ENCODE measurements at regions not wholly inside any gene's neighbourhood (a gene's known extent, or its start where the extent isn't known, plus 50 kb on each side); places are given as distances from the start of the nearest gene placed in this dataset.

DNA sequence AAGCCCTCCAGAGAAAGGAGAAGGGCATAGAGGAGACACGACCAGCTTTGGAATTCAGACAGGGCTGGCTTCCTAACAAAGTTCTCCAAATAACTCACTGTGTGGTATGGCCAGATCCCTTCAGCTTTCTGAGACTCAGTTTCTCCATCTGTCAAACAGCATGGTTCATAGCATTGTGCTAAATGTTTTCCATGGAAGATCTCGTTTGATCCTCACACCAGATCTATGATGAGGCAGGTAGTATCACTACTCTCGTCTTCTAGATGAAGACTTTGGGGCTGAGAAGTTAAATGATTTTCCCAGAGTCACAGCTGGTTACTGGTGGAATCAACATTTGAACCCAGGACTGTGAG lies 507.3 kb downstream of the HAPSTR1 start:
- TF ChIP-seq, protein P1, sequence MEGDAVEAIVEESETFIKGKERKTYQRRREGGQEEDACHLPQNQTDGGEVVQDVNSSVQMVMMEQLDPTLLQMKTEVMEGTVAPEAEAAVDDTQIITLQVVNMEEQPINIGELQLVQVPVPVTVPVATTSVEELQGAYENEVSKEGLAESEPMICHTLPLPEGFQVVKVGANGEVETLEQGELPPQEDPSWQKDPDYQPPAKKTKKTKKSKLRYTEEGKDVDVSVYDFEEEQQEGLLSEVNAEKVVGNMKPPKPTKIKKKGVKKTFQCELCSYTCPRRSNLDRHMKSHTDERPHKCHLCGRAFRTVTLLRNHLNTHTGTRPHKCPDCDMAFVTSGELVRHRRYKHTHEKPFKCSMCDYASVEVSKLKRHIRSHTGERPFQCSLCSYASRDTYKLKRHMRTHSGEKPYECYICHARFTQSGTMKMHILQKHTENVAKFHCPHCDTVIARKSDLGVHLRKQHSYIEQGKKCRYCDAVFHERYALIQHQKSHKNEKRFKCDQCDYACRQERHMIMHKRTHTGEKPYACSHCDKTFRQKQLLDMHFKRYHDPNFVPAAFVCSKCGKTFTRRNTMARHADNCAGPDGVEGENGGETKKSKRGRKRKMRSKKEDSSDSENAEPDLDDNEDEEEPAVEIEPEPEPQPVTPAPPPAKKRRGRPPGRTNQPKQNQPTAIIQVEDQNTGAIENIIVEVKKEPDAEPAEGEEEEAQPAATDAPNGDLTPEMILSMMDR (IDR thresholded peaks at IDR 0.05; ENCODE audit: extremely low read depth, missing control alignments), result no peak
- DNase-seq (ENCODE audit: low spot score), result no peak

DNA sequence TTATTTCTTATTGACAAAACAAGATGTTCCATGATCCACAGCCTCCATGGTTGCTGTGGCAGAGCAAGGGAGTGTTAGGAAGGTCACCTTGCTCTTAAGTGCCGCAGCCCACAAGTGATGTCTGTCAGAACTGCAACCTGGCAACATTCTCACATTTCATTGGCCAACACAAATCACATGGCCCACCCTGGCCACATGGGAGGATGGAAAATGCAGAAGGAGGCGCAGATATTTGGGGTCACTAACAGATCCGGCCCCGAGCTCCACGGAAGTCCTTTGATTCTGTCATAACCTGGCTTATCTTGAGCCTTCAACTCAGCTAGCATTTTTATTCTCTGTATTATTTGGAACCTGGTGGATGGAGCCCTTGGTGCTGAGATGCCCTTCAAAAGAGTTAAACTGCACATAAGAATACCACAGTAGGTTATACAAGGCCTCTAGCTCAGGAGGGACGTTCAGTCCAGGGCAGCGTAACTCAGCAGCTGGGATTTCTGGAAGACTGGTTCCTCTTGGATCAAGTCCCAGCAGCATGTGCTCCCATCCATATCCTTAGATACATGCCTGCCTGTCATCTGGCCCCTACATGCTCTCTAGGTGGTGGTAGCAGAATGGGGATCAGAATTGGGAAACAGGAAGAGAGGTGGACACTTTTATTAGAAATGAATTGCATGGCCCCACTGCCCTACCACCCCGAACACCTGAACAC lies 508.1 kb downstream of the HAPSTR1 start:
- TF ChIP-seq, protein P1 (IDR thresholded peaks at IDR 0.05; ENCODE audit: extremely low read depth, missing control alignments), result no peak
- no peak for DNase-seq (ENCODE audit: low spot score)

DNA sequence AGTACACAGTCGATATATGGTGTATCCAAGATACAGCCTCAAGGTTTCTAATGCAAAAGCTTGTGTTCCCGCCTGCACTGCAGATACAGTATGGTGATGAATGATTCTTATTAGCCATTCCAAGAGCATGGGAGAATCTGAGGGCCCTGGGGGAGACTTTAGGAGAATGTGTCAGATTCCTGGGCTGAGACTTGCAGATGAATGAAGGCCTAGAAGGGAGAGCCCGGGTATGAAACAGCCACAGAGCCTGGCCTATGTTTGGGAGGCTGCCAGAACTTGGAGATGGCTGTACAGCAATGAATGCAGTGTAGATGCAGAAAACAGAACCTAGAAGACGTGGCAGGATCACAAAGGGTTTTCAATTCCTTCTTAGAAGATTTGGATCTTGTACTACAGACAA lies 510.7 kb downstream of the HAPSTR1 start:
- TF ChIP-seq, protein P1 (IDR thresholded peaks at IDR 0.05; ENCODE audit: extremely low read depth, missing control alignments), result no peak
- DNase-seq (ENCODE audit: low spot score), result no peak

DNA sequence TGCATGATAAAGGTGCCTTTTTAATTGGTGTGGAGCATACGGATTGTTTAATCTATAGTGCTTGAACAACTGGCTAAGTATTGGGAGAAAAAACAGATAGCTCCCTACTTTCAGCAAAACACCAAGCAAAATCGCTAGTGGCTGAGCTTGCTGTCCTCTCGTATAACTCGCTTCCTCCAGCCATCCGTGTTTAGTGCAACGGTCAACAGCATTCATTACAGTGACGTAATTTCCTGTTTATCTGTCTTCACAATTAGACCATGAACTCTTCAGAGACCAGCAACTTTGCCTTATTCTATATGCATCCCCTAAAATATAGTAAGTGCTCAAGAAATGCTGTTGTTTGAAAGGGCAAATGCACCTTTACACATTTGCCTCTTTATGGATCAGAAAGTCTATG lies 511.9 kb downstream of the HAPSTR1 start:
- no peak for DNase-seq (ENCODE audit: low spot score)
- TF ChIP-seq, protein P1 (IDR thresholded peaks at IDR 0.05; ENCODE audit: extremely low read depth, missing control alignments), result no peak

DNA sequence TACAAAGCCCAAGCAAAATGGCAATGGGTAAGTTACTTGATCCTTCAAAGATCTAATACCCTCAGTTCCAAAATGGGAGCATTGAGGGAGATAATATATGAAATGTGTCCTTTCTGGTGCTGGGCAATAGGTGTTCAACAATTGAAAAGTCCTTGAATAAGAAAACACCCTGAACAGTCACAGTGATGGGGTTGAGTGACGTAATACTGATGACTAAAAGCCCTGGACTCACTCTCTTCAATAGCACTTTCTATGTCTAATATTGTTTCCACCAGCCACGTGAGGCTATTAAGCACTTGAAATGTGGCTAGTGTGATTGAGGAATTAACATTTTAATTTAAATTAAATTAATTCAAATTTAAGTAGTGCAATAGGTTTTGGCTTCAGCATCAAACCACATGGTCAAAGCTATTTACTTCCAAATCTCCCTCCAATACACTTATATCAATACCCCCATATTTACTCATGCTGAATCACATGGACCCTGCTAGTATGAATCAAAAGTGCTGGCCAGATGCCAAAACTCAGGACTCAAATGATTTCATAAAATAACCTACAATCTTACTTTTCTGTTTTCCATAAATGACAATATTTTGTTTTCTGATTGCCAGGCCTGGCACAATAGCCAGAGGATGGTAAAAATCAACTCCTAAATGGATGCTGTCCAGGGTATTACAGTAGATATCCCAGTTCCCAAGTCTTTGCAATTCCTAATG lies 516.2 kb downstream of the HAPSTR1 start:
- DNase-seq (ENCODE audit: low spot score), result no peak

DNA sequence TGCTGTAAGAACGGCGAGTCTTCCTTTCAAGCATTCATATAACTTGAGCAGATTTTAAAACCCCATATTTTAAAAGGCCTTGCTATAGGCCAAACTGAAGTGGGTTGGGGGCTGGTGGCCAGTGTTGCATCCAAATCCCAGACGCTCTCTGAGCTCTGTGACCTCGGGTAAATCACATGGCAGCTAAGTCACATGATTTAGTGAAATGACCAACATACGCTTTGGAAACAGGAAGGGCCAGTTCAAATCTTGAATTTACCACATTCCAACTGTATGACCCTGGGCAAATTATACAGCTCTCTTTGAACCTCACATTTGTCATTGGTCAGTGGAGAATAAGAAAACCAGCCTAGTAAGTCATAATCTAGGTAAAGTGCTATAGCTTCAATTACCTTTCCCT lies 519.3 kb downstream of the HAPSTR1 start:
- no peak for DNase-seq (ENCODE audit: low spot score)
- TF ChIP-seq, protein P1 (IDR thresholded peaks at IDR 0.05; ENCODE audit: extremely low read depth, missing control alignments), result no peak

More for the DNA sequence above, 516.2 kb downstream of the HAPSTR1 start:
- TF ChIP-seq, protein P1 (IDR thresholded peaks at IDR 0.05; ENCODE audit: extremely low read depth, missing control alignments), result no peak

DNA sequence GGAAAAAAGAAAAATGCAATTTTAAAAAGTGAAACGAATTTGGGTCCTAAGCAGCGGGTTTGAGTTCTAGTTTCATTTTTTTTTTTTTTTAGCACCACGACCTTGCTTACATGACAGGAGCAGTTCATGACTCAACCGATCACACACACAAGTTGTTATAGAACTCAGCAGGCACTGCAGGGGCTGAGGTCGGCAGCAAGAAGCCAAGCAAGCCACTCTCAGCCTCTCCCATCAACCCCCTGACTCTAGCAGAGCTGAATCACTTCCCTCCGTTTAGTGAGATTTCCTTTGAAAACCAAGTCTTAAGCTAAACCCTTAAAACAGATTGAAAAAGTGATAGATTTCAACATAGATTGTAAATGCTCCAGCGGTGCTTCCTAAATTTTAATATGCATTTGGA lies 520.8 kb downstream of the HAPSTR1 start:
- DNase-seq (ENCODE audit: low spot score), result no peak
- TF ChIP-seq, protein P1 (IDR thresholded peaks at IDR 0.05; ENCODE audit: extremely low read depth, missing control alignments), result no peak

All from GM20000 (cell line).